ENCODE measurements at regions not wholly inside any gene's neighbourhood (a gene's known extent, or its start where the extent isn't known, plus 50 kb on each side); places are given as distances from the start of the nearest gene placed in this dataset.

DNA sequence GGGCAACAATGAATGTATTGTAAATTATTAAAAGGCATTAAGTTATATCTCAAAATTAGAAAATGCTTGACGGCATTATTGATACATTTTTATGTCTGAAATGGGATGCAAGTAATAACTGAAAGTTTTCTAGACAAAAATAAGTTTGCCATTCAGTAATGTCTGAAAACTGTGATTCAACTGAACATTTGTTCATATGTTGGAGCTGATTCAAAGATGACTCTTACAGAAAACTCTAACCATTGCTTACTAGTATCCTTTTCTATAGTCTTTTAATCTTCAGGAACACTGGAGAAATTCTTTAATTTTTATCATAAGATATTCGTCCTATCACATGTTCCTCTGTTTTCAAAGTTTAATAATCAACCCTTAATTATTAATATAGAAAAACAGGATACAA lies 71.1 kb upstream of the TFEC start:
- no peaks in the 10 kb centered on the region for H4K20me1 ChIP-seq (ENCODE audit: insufficient read depth, low read length)
- H3K36me3 ChIP-seq (ENCODE audit: insufficient read depth, low read length), result peaks cover 22% of the 10 kb centered on the region; the same call in 1 of the 2 replicates
- H3K9me3 ChIP-seq (ENCODE audit: insufficient read depth, low read length, severe bottlenecking), result no peaks in the 10 kb centered on the region
- H3K4me2 ChIP-seq (ENCODE audit: insufficient read depth, low read length), result no peak overlapping the region
- H3K4me3 ChIP-seq (ENCODE audit: low read depth in 1 of 2, low read length in 2 of 2), result no peak overlapping the region
- H3K27me3 ChIP-seq (ENCODE audit: insufficient read depth, low read length, poor library complexity), result no peaks in the 10 kb centered on the region
- no peaks in the 10 kb centered on the region for H3K4me1 ChIP-seq (ENCODE audit: insufficient read depth, low read length)
- H3K79me2 ChIP-seq (ENCODE audit: insufficient read depth, low read length), result no peaks in the 10 kb centered on the region
- TF ChIP-seq, protein P1, sequence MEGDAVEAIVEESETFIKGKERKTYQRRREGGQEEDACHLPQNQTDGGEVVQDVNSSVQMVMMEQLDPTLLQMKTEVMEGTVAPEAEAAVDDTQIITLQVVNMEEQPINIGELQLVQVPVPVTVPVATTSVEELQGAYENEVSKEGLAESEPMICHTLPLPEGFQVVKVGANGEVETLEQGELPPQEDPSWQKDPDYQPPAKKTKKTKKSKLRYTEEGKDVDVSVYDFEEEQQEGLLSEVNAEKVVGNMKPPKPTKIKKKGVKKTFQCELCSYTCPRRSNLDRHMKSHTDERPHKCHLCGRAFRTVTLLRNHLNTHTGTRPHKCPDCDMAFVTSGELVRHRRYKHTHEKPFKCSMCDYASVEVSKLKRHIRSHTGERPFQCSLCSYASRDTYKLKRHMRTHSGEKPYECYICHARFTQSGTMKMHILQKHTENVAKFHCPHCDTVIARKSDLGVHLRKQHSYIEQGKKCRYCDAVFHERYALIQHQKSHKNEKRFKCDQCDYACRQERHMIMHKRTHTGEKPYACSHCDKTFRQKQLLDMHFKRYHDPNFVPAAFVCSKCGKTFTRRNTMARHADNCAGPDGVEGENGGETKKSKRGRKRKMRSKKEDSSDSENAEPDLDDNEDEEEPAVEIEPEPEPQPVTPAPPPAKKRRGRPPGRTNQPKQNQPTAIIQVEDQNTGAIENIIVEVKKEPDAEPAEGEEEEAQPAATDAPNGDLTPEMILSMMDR (IDR thresholded peaks at IDR 0.05; ENCODE audit: borderline replicate concordance, extremely low read depth, low read length, poor library complexity, severe bottlenecking), result no peak
- no peak for TF ChIP-seq EZH2 (IDR thresholded peaks at IDR 0.05; ENCODE audit: borderline replicate concordance, low read depth, low read length, severe bottlenecking)
- no peak for ATAC-seq (ENCODE audit: insufficient read depth, low read depth)
- no peak overlapping the region for H3K9ac ChIP-seq (ENCODE audit: low read depth, low read length)
- DNase-seq, result no peak
- no peak overlapping the region for H2AFZ ChIP-seq (ENCODE audit: low read depth, low read length)
- no peak overlapping the region for H3K27ac ChIP-seq (ENCODE audit: low read length)

DNA sequence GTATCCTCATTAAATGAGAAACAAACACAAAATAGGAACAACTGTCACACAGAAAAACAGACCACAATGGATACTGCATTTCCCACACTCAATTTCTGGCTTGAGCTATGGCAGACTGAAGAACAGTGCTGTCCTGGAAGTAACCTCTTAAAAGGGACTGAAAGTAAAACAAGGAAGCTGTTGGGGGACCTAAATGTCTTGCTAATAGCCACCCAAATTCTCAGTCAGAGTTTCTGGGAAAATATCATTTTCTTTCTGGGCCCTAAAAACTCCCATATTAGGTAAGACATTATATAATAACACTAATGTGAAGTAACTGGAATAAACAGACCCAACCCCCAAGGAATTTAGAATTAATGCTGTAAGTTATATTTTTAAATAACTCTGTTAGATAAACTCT lies 80.9 kb upstream of the TFEC start:
- no peak for DNase-seq
- Histone ChIP-seq H3K9ac (ENCODE audit: low read depth, low read length) (no peak overlapping the region), H3K4me1 (ENCODE audit: insufficient read depth, low read length) (no peaks in the 10 kb centered on the region), H2AFZ (ENCODE audit: low read depth, low read length) (no peak overlapping the region), H3K36me3 (ENCODE audit: insufficient read depth, low read length) (peaks cover 21% of the 10 kb centered on the region), H3K9me3 (ENCODE audit: insufficient read depth, low read length, severe bottlenecking) (no peaks in the 10 kb centered on the region), H3K27me3 (ENCODE audit: insufficient read depth, low read length, poor library complexity) (no peaks in the 10 kb centered on the region), H4K20me1 (ENCODE audit: insufficient read depth, low read length) (no peaks in the 10 kb centered on the region), H3K4me3 (ENCODE audit: low read depth in 1 of 2, low read length in 2 of 2) (no peak overlapping the region), H3K27ac (ENCODE audit: low read length) (no peak overlapping the region), H3K79me2 (ENCODE audit: insufficient read depth, low read length) (peaks cover 6% of the 10 kb centered on the region; the same call in 1 of the 2 replicates), H3K4me2 (ENCODE audit: insufficient read depth, low read length) (no peak overlapping the region)
- TF ChIP-seq EZH2 (IDR thresholded peaks at IDR 0.05; ENCODE audit: borderline replicate concordance, low read depth, low read length, severe bottlenecking), result no peak
- ATAC-seq (ENCODE audit: insufficient read depth, low read depth), result no peak

DNA sequence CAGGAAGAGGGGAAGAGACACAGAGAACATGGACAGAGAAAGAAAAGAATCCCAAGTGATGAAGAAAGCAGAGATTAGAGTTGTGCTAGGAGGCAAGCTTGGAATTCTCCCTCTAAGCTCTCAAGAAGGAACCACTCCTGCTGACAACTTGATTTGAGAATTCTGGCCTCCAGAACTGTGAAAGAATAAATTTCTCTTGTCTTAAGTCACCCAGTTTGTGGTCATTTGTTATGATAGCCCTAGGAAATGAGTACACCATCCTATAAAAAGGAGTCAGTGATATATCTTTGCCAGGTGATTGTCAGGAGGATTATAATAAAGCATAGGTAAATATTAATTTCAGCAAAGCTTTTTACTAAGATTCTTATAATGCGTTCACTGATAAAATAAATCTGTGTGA lies 82.7 kb upstream of the TFEC start:
- H3K79me2 ChIP-seq (ENCODE audit: insufficient read depth, low read length), result peaks cover 8% of the 10 kb centered on the region; the same call in 1 of the 2 replicates
- H3K4me2 ChIP-seq (ENCODE audit: insufficient read depth, low read length), result no peak overlapping the region
- no peaks in the 10 kb centered on the region for H3K27me3 ChIP-seq (ENCODE audit: insufficient read depth, low read length, poor library complexity)
- no peak overlapping the region for H3K4me3 ChIP-seq (ENCODE audit: low read depth in 1 of 2, low read length in 2 of 2)
- H3K27ac ChIP-seq (ENCODE audit: low read length), result no peak overlapping the region
- no peak overlapping the region for H3K9ac ChIP-seq (ENCODE audit: low read depth, low read length)
- TF ChIP-seq, protein P1 (IDR thresholded peaks at IDR 0.05; ENCODE audit: borderline replicate concordance, extremely low read depth, low read length, poor library complexity, severe bottlenecking), result no peak
- no peak for TF ChIP-seq EZH2 (IDR thresholded peaks at IDR 0.05; ENCODE audit: borderline replicate concordance, low read depth, low read length, severe bottlenecking)
- H4K20me1 ChIP-seq (ENCODE audit: insufficient read depth, low read length), result no peaks in the 10 kb centered on the region
- DNase-seq, result no peak
- H2AFZ ChIP-seq (ENCODE audit: low read depth, low read length), result no peak overlapping the region
- ATAC-seq (ENCODE audit: insufficient read depth, low read depth), result no peak
- H3K36me3 ChIP-seq (ENCODE audit: insufficient read depth, low read length), result peaks cover 16% of the 10 kb centered on the region
- no peaks in the 10 kb centered on the region for H3K9me3 ChIP-seq (ENCODE audit: insufficient read depth, low read length, severe bottlenecking)
- H3K4me1 ChIP-seq (ENCODE audit: insufficient read depth, low read length), result no peaks in the 10 kb centered on the region

DNA sequence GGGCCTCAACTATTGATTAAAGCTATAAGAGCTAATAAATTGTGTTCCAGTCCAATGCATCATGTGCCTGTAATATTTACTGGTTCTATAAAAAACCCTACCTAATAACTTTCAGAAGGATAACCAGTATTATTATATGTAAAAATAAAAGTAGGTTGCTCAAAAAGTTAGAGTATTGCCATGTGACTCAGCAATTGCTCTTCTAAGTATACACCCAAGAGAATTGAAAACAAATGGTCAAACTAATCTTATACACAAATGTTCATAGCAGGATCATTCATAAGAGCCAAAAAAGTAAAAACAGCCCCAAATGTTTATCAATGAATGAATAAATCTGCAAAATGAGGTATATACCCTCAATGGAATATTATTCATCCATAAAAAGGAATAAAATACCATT lies 89.5 kb upstream of the TES start:
- Histone ChIP-seq H3K4me2 (ENCODE audit: insufficient read depth, low read length) (no peak overlapping the region), H3K9me3 (ENCODE audit: insufficient read depth, low read length, severe bottlenecking) (no peaks in the 10 kb centered on the region), H3K36me3 (ENCODE audit: insufficient read depth, low read length) (no peaks in the 10 kb centered on the region), H3K27me3 (ENCODE audit: insufficient read depth, low read length, poor library complexity) (no peaks in the 10 kb centered on the region), H3K4me1 (ENCODE audit: insufficient read depth, low read length) (no peaks in the 10 kb centered on the region), H3K9ac (ENCODE audit: low read depth, low read length) (no peak overlapping the region), H2AFZ (ENCODE audit: low read depth, low read length) (no peak overlapping the region), H3K79me2 (ENCODE audit: insufficient read depth, low read length) (peaks cover 39% of the 10 kb centered on the region), H3K27ac (ENCODE audit: low read length) (no peak overlapping the region), H4K20me1 (ENCODE audit: insufficient read depth, low read length) (peaks cover 4% of the 10 kb centered on the region; the same call in 1 of the 2 replicates), H3K4me3 (ENCODE audit: low read depth in 1 of 2, low read length in 2 of 2) (no peak overlapping the region)
- DNase-seq (no peak), ATAC-seq (ENCODE audit: insufficient read depth, low read depth) (no peak)
- TF ChIP-seq EZH2 (IDR thresholded peaks at IDR 0.05; ENCODE audit: borderline replicate concordance, low read depth, low read length, severe bottlenecking), result no peak
- TF ChIP-seq, protein P1 (IDR thresholded peaks at IDR 0.05; ENCODE audit: borderline replicate concordance, extremely low read depth, low read length, poor library complexity, severe bottlenecking), result no peak
